ENCODE measurements at regions not wholly inside any gene's neighbourhood (a gene's known extent, or its start where the extent isn't known, plus 50 kb on each side); places are given as distances from the start of the nearest gene placed in this dataset.

DNA sequence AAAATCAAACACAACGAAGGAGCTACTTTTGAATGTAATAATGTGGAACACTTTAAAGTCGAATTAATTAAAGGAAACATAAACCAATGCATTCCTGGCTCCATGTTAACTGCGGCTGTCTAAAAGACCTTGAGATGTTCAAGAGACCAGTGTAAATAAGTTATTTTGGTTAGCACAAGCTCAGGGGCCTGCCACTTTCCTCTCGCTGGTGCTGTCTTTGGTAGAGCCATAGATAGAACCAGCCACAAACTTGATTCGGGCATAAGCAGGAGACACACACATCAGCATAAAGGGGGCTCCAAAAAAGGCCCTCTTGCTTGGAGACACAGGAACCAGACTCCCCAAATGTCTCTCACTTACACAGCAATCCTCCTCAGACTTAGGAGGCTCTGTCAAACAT, 121.6 kb upstream of the TBX20 start:
- TF ChIP-seq ZNF384 (IDR thresholded peaks at IDR 0.05) (no peak), ELF4 (IDR thresholded peaks at IDR 0.05) (no peak), LEF1 (IDR thresholded peaks at IDR 0.05; ENCODE audit: borderline replicate concordance) (no peak), TARDBP (IDR thresholded peaks at IDR 0.05) (no peak)
